OCI-LY1 (cell line): ENCODE measurements at regions not wholly inside any gene's neighbourhood (a gene's known extent, or its start where the extent isn't known, plus 50 kb on each side); places are given as distances from the start of the nearest gene placed in this dataset.
A peak's percentile ranks its signal among the peaks of the same experiment; 100 is the strongest.

Experiments used
- EZH2 ChIP-seq: fragments of 200-600 bp; sonication (generic), shearing (Covaris generic); IDR thresholded peaks from 2 replicates; pipeline ENCODE4 v1.8.0; 2017; ENCODE audit warnings: borderline replicate concordance, mixed run types, mild to moderate bottlenecking, antibody characterized with exemption, low read length, moderate library complexity, mixed read lengths
- TF ChIP-seq, protein P1 (sequence below): fragments of 200-600 bp; sonication (generic), shearing (Covaris generic); IDR thresholded peaks from 2 replicates; pipeline ENCODE4 v1.5.1; 2017; ENCODE audit warnings: mild to moderate bottlenecking, antibody characterized with exemption, low read length, moderate library complexity, mixed read lengths

DNA sequence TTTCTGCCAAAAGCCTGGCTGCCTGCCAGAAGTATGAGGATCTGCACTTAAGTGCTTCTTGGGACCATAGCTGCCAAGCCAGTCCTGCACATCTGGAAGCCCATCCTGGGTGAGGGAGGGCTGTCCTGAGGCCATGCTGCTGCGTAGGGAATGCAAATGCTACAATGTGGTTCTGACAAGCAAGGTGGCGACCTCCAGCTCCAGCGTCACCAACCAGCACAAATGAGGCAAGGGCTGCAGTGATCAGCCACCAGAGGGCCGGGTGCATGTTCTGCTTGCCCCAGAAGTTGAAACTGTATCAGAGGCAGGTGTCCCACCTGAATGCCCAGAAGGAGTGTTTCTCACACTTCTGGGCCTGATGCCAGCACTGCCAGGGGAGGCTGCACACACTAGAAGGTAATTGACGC, 99.1 kb upstream of the KCNQ5 start:
- TF ChIP-seq, protein P1, sequence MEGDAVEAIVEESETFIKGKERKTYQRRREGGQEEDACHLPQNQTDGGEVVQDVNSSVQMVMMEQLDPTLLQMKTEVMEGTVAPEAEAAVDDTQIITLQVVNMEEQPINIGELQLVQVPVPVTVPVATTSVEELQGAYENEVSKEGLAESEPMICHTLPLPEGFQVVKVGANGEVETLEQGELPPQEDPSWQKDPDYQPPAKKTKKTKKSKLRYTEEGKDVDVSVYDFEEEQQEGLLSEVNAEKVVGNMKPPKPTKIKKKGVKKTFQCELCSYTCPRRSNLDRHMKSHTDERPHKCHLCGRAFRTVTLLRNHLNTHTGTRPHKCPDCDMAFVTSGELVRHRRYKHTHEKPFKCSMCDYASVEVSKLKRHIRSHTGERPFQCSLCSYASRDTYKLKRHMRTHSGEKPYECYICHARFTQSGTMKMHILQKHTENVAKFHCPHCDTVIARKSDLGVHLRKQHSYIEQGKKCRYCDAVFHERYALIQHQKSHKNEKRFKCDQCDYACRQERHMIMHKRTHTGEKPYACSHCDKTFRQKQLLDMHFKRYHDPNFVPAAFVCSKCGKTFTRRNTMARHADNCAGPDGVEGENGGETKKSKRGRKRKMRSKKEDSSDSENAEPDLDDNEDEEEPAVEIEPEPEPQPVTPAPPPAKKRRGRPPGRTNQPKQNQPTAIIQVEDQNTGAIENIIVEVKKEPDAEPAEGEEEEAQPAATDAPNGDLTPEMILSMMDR = peak; percentile 58
- TF ChIP-seq EZH2 = no peak
